Kidney capillary endothelial cell (primary cell): ENCODE measurements at regions not wholly inside any gene's neighbourhood (a gene's known extent, or its start where the extent isn't known, plus 50 kb on each side); places are given as distances from the start of the nearest gene placed in this dataset.

Experiments
- DNase-seq: peaks from one replicate; pipeline ENCODE4 v3.0.0-alpha.2; 2018; ENCODE audit warnings: low spot score

DNA sequence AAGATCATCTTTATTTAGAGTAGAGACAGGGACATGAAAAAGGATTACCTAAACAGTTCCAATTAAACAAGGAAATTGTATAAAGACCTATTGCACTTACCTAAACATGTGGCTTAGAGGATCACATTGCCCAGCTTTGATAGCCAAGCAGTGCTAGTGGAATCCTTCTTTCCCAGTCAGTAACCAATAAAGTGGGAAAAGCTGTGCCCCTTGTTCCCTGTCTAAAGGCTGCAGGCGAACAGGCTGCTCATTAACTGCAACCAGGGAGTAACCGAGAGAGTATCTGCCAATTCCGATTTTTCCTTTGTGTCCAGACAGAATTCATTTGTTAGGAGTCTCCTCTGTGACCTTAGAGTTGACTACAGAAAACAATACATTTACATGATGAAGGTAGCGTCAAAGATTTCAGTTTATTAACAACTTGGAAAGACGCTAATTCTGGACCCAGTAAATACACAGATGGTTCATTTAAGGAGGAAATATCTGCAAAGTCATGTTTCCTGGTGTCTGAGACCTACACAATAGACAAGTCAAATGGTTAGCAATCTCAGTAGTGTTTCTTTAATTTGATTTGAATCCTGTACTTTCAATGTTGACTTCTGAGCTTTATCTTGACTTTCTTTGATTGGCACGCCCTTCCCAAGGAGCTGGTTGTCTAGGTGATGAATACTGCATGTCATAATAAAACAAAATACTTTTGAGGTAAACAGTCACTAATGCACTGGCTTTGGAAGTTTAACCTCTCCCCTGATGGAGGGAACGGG is 57.3 kb upstream of the MET start:
- peak; percentile 60 for DNase-seq

DNA sequence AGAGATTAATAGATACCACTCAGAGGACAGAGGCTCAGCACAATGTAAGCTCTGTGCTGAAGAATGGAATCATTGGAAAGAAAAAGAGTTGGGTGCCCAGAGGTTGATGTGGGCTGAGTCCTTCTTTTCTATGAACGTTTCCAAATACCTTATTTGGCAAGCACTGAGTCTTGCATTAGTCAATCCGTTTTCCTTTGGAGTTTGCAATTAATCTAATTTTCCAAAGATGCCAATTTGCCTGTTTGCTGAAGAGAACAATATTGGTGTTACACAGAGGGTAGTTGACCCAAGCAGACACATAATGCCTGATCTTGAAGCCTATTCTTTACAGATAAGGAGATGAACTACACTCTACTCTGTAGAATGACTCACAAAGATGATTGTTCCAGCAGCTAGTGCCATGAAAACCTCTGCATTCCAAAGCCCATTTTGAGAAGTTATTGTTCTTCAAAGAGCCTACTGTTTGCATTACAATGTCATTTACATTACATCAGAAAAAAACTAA is 55.4 kb upstream of the MET start:
- DNase-seq, result peak; percentile 87

DNA sequence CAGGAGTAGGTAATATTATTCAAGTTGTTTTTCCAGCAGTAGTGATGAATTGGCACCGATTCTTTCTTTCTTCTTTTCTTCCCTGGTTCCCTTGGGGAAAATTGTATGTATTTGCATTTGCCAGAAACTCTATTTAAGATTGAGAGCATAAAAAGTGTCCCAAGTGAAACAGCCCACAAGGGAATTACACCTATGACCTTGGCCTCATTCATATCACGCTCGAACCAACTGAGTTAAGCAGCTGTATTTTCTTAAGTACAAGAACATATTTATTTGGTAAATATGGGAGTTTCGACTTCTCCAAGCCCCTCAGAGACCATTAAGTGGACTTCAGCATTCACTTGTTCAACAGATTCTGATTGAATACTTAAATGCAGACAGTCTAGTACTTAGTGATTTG is 54.1 kb upstream of the MET start:
- DNase-seq, result no peak

DNA sequence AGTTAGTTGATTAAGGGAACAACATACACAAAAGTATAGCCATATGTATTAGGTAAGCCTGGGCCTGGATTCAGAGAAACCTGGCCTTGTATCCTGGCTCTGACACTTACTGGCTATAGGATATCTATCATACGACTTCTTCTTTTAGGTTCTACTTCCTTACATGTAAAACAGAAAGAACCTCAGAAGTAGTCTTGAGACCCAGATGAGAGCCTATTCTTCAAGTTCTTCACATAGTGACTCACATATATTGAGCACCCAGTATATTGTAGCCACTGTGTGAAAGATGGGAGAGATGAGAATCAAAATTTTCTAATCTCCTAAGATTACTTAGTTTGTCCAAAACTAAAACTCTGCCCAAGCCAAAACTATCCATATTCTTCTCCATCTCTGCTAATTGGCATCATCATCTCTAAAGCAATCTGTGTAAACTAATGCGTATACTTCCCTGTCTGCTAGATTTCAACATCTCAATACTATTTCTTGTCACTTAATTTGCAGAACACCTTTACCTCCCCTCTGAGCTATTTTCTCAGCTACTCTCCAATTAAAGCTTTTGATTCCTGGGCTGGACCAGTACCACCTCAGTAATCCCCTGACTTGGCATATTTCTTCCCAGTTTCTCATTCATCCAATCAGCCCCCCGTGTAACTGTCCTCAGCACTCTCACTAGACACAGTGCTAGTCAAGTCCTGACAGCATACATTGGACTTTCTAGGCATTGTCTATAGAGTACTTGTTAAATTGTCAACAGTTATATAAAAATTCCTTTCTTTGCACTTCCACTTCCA is 53.5 kb upstream of the MET start:
- DNase-seq, result no peak

DNA sequence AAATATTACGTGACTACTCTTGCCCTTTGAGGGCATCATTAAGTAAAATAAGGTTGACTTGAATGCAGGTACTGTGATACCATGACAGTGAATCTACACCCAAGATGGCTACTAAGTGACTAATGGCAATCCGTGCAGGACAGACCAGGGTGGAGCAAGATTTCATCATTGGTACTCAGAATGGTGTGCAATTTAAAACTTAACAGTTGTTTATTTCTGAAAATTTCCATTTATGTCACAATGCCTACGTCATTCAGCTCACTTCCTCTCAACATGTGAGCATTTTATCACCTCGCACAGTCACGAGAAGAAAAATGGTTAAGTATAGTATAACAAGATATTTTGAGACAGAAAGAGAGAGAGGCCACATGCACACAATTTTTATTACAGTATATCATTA is 50.3 kb upstream of the MET start:
- no peak for DNase-seq
